T-helper 22 cell (primary cell): ENCODE measurements at regions not wholly inside any gene's neighbourhood (a gene's known extent, or its start where the extent isn't known, plus 50 kb on each side); places are given as distances from the start of the nearest gene placed in this dataset.

Source experiments
- DNase-seq: peaks from one replicate; pipeline ENCODE4 v3.0.0-alpha.2; 2020; ENCODE audit warnings: low read depth

GRCh38 chr14:101230161-101230850 lies 326.8 kb upstream of the RTL1 start:
- no peak for DNase-seq

GRCh38 chr14:101230851-101231550 lies 327.5 kb upstream of the RTL1 start:
- no peak for DNase-seq

GRCh38 chr14:101231828-101232227 lies 328.3 kb upstream of the RTL1 start:
- DNase-seq: no peak

- DNase-seq: no peak
Measured at GRCh38 chr14:101232340-101233020, 328.8 kb upstream of the DIO3 start.

GRCh38 chr14:101233021-101233366 lies 328.3 kb upstream of the DIO3 start:
- DNase-seq: no peak

- no peak for DNase-seq
Measured at GRCh38 chr14:101233391-101233790, 327.9 kb upstream of the DIO3 start.

GRCh38 chr14:101233808-101234207 lies 327.5 kb upstream of the DIO3 start:
- DNase-seq: no peak

- no peak for DNase-seq
Measured at GRCh38 chr14:101234244-101234937, 326.9 kb upstream of the DIO3 start.

GRCh38 chr14:101234999-101235334 lies 326.3 kb upstream of the DIO3 start:
- DNase-seq: no peak

GRCh38 chr14:101235335-101236103 lies 325.8 kb upstream of the DIO3 start:
- DNase-seq: no peak

GRCh38 chr14:101236496-101237251 lies 324.6 kb upstream of the DIO3 start:
- DNase-seq: no peak

GRCh38 chr14:101237252-101237616 lies 324.1 kb upstream of the DIO3 start:
- no peak for DNase-seq

GRCh38 chr14:101239065-101239464 lies 322.2 kb upstream of the DIO3 start:
- no peak for DNase-seq

- DNase-seq: no peak
Measured at GRCh38 chr14:101241147-101241546, 320.1 kb upstream of the DIO3 start.

GRCh38 chr14:101241807-101242278 lies 319.5 kb upstream of the DIO3 start:
- DNase-seq: no peak

GRCh38 chr14:101242442-101243385 lies 318.6 kb upstream of the DIO3 start:
- DNase-seq: no peak

- DNase-seq: no peak
Measured at GRCh38 chr14:101243587-101244338, 317.5 kb upstream of the DIO3 start.

GRCh38 chr14:101246894-101247841 lies 314.1 kb upstream of the DIO3 start:
- no peak for DNase-seq
